ENCODE measurements at regions not wholly inside any gene's neighbourhood (a gene's known extent, or its start where the extent isn't known, plus 50 kb on each side); places are given as distances from the start of the nearest gene placed in this dataset.

- no peak for TF ChIP-seq POLR2A (IDR thresholded peaks at IDR 0.05)
- TF ChIP-seq, protein P1, sequence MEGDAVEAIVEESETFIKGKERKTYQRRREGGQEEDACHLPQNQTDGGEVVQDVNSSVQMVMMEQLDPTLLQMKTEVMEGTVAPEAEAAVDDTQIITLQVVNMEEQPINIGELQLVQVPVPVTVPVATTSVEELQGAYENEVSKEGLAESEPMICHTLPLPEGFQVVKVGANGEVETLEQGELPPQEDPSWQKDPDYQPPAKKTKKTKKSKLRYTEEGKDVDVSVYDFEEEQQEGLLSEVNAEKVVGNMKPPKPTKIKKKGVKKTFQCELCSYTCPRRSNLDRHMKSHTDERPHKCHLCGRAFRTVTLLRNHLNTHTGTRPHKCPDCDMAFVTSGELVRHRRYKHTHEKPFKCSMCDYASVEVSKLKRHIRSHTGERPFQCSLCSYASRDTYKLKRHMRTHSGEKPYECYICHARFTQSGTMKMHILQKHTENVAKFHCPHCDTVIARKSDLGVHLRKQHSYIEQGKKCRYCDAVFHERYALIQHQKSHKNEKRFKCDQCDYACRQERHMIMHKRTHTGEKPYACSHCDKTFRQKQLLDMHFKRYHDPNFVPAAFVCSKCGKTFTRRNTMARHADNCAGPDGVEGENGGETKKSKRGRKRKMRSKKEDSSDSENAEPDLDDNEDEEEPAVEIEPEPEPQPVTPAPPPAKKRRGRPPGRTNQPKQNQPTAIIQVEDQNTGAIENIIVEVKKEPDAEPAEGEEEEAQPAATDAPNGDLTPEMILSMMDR (IDR thresholded peaks at IDR 0.05): no peak
These were observed 56.4 kb upstream of the TPM4 start for GRCh38 chr19:16019691-16020448.
